Subcutaneous abdominal adipose tissue (tissue), 5 donors: ENCODE measurements at regions not wholly inside any gene's neighbourhood (a gene's known extent, or its start where the extent isn't known, plus 50 kb on each side); places are given as distances from the start of the nearest gene placed in this dataset.
"Not testable (repeated sequence)": the region's sequence is repeated elsewhere in the genome, so short reads cannot be mapped to it uniquely, and the experiment has no call there.

Experiments
- H3K27ac ChIP-seq: one replicate; pipeline ENCODE4 v1.7.0; 2013; ENCODE audit warnings: low read depth, mild to moderate bottlenecking, inconsistent platforms, low read length, moderate library complexity
- H3K27me3 ChIP-seq, 5 donors: one replicate each; pipeline ENCODE4 v1.7.0; 2013; ENCODE audit warnings: low read length in 5 of 5, inconsistent platforms in 1 of 5; ENCODE audit not compliant: control insufficient read depth in 5 of 5, insufficient read depth in 4 of 5
- H3K36me3 ChIP-seq, 5 donors: one replicate each; pipeline ENCODE4 v1.7.0; 2013; ENCODE audit warnings: low read length in 5 of 5; ENCODE audit not compliant: control insufficient read depth in 5 of 5, insufficient read depth in 5 of 5
- H3K4me1 ChIP-seq, 5 donors: one replicate each; pipeline ENCODE4 v1.7.0; 2013; ENCODE audit warnings: low read length in 5 of 5, mild to moderate bottlenecking in 3 of 5, moderate library complexity in 1 of 5; ENCODE audit not compliant: control insufficient read depth in 5 of 5, insufficient read depth in 5 of 5
- H3K4me3 ChIP-seq, 5 donors: one replicate each; pipeline ENCODE4 v1.7.0; 2013; ENCODE audit warnings: low read length in 5 of 5, low read depth in 1 of 5
- H3K9ac ChIP-seq, 5 donors: one replicate each; pipeline ENCODE4 v1.7.0; 2013; ENCODE audit warnings: low read length in 5 of 5, mild to moderate bottlenecking in 4 of 5, moderate library complexity in 3 of 5
- H3K9me3 ChIP-seq, 5 donors: one replicate each; pipeline ENCODE4 v1.7.0; 2013; ENCODE audit warnings: low read length in 5 of 5; ENCODE audit not compliant: control insufficient read depth in 5 of 5
- donor health status: healthy.
- donor health status: healthy.
- donor health status: healthy.
- donor health status: healthy.
- donor health status: healthy.

DNA sequence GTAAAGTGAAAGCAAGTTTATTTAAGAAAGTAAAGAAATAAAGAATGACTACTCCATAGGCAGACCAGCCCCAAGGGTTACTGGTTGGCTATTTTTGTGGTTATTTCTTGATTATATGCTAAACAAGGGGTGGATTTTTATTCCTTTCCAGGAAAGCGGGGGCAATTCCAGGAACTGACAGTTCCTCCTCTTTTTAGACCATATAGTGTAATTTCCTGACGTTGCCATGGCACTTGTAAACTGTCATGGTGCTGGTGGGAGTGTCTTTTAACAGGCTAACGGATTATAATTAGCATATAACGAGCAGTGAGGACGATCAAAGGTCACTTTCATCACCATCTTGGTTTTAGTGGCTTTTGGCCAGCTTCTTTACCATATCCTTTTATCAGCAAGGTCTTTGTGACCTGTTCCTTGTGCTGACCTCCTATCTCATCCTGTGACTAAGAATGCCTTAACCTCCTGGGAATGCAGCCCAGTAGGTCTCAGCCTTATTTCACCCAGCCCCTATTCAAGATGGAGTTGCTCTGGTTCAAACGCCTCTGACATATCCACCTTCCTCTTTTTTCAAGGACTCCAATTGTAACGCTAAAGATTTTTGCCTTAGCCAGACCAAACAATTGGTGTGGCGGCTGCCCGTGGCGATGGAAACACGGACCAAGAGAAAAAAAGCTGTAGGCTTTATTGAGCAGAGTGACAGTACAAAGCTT lies 103.8 kb downstream of the FAM72B start:
- not testable (repeated sequence) for H3K9me3 ChIP-seq, H3K4me3 ChIP-seq, H3K4me1 ChIP-seq, H3K9ac ChIP-seq, H3K27me3 ChIP-seq, H3K36me3 ChIP-seq, H3K27ac ChIP-seq

DNA sequence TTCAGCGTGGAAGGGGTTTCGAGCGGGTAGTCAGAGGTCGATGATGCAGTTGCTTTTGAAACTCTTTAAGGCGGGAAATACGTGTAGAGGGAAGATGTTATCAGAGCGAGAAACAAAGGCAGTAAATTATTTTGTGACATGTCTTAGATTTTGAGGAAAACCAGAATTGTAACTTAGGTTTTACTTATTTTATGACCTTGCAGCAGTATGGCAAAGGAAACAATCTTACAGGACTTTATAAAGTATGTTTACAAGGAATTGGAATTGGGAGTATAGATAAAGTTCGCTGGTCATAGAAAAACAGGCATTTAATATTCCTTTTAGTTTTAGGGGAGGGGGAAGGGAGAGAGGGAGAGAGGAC lies 103.3 kb downstream of the FAM72B start:
- H3K4me1 ChIP-seq, H3K9ac ChIP-seq, H3K9me3 ChIP-seq, H3K27me3 ChIP-seq, H3K27ac ChIP-seq, H3K36me3 ChIP-seq, H3K4me3 ChIP-seq: not testable (repeated sequence)

DNA sequence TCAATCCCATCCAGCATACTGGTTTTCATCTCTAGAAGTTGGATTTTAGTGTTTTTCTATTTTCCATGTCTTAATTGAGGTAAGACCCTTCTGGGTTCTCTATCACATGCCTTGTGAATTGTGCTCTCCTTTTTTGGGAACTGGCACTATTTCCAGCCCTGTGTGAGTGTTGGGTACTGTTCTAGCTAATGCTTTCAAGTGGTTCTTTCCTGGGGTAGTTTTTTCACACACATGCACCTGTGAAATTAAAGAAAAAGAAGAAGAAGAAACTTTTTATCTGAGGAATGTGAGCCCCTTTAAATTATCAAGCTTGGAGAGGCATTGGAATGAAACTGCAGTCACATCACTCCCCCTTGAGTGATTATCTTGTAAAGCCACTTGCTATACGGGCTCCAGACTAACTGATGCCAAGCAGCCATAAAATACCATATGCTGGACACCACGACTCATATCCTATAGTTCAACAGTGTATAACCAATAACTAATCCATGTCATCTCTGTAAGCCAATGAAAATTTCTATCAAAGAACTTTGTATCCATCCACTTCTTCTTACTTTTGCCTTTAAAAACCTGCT lies 102.4 kb downstream of the FAM72B start:
- not testable (repeated sequence) for H3K4me3 ChIP-seq, H3K27ac ChIP-seq, H3K27me3 ChIP-seq, H3K9me3 ChIP-seq, H3K36me3 ChIP-seq, H3K4me1 ChIP-seq, H3K9ac ChIP-seq

DNA sequence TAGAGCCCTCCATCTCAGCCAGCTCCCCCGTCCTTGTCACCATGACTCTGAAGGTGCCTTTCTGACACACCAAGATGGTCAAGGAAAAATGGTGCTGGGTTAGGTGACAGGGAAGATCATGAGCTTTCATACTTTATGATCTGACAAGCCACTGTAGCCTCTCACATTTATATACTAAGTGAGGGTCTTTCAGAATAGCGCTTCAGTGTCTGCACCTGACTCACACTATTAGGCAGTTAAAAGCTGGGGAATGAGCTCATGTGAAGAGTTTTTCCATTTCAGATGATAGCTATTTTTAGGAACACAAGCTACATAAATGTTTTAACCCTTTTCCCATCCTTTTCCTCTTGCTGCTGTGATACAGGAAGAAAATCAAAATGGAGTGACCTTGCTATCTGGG lies 101.1 kb downstream of the FAM72B start:
- H3K36me3 ChIP-seq, H3K27me3 ChIP-seq, H3K9ac ChIP-seq, H3K4me3 ChIP-seq, H3K27ac ChIP-seq, H3K4me1 ChIP-seq, H3K9me3 ChIP-seq: not testable (repeated sequence)

DNA sequence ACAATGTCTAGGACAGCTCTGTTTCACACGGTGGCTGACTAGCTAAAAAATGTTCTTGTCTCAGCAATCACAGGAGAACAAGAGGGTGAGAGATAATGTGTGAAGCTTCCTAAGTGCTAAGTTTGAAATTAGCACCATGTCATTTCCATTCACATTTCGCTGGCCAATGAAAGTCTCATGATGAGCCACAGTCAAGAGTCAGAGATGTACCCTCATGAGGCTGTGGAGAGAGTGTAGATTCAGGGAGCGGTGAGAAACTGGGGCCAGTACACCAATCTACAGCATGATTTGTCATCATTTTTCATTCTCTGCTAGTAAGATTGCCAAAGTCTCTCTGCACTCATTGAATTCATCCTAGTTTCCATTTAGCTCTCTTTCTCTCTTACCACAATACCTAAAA lies 97.9 kb downstream of the FAM72B start:
- H3K9me3 ChIP-seq, H3K4me1 ChIP-seq, H3K27me3 ChIP-seq, H3K9ac ChIP-seq, H3K27ac ChIP-seq, H3K4me3 ChIP-seq, H3K36me3 ChIP-seq: not testable (repeated sequence)

DNA sequence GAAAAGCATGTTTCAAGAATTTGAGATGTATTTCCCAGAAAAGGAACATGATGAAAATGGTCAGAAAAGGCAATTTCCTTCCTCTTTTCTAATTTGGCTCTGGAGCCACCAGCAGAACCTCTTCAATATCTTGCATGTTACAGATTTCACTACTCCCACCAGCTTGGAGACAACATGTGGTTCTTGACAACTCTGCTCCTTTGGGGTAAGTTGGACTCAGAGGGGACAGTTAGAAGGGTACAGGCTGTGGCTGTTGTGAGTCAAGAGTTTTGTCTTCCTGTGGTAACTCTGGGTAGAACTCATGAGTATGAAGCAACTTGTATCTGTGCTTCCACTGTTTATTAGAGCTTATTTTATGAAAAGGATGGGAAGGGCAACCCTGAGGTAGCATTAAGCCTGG lies 96.9 kb downstream of the FAM72B start:
- H3K9ac ChIP-seq, H3K4me3 ChIP-seq, H3K27me3 ChIP-seq, H3K9me3 ChIP-seq, H3K4me1 ChIP-seq, H3K36me3 ChIP-seq, H3K27ac ChIP-seq: not testable (repeated sequence)

DNA sequence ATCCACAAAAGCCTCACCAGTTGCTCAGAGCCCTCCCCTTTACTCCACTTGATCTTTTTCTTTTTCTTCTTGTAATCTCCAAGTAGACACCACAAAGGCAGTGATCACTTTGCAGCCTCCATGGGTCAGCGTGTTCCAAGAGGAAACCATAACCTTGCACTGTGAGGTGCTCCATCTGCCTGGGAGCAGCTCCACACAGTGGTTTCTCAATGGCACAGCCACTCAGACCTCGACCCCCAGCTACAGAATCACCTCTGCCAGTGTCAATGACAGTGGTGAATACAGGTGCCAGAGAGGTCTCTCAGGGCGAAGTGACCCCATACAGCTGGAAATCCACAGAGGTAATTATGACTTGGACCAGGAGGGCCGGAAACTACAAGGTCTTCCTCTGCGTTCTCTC lies 95.6 kb downstream of the FAM72B start:
- not testable (repeated sequence) for H3K27ac ChIP-seq, H3K9ac ChIP-seq, H3K4me1 ChIP-seq, H3K9me3 ChIP-seq, H3K27me3 ChIP-seq, H3K36me3 ChIP-seq, H3K4me3 ChIP-seq

DNA sequence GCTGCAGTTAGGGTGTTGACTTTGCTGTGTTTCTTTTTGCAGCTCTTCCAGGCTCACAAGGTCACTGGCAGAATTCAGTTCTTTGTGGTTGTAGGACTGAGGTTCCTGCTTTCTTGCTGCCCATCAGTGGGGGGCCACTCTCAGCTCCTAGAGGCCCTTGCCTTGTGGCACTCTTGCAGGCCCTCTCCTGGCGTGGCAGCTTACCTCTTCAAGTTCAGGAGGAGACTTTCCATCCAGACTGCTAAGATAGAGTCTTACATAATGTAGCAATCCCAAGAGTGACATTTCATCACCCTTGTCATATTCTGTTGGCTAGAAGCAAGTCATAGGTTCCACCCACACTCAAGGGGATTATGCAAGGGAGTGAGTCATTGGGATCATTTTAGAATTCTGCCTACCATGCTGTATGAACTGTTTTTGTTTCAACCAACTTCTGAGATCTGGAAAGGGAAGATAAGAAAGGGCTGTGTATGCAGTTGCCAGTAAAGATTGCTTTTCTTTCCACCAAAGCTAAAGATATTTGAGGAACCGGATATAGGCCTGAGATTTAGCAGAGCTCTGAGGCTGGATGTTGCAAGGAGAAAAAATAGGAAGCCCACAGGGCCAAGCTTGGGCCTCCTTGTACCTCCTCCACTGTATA lies 91.7 kb downstream of the FAM72B start:
- H3K27ac ChIP-seq, H3K36me3 ChIP-seq, H3K4me1 ChIP-seq, H3K4me3 ChIP-seq, H3K9me3 ChIP-seq, H3K9ac ChIP-seq, H3K27me3 ChIP-seq: not testable (repeated sequence)

DNA sequence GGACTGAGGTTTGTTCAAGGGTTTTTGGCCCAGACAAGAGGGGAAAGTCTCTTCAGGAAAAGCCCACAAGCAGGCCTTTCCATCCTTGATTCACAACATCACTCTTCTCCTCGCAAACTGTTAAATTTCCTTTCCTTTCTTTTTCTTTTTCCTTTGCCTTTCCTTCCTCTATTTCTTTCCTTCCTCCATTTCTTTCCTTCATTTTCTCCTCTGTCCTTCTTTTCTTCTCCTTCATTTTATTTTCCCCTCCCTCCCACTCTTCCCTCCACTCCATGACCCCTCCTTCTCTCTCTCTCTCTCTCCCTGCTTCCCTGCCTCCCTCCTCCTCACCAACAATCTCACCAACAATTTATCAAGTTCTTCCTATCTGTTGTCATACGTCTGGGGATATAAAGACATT lies 89.1 kb downstream of the FAM72B start:
- H3K36me3 ChIP-seq, H3K9ac ChIP-seq, H3K4me3 ChIP-seq, H3K9me3 ChIP-seq, H3K4me1 ChIP-seq, H3K27me3 ChIP-seq, H3K27ac ChIP-seq: not testable (repeated sequence)

DNA sequence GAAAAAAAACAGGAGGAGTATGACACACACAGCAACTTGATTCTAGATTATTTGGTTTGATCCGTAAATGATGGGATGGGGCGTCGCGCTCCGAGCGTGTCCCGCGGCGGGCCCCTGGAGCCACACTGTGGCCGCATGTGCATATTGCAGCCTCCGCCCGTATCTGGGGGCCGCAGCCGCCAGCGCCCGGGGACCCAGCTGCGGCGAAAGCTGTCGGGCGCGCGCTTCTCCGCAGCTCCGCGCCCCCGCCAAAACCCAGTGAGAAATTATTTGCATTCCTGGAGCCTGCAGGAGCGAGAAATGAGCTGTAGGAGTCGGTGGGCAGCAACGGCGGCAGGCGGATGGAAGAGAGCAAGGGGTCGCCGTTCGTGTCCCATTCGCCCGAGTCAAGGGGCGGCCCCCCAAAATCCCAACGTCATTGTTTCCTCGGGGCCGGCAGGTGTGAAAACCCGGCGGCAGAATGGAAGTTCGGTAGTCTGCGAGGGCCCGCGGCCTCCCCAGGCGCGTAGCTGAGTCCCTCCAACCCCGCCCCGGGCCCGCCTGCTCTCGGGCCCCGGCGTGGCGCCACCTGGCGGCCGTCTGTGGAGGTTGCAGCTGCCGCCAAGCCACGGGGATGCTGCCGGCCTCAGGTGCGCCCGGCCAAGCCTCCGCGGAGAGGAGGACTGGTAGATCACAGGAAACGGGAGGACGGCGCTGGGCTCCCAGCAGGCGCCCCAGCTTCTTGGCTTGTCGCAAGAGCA lies 86.8 kb downstream of the FAM72B start:
- H3K9ac ChIP-seq, H3K36me3 ChIP-seq, H3K27me3 ChIP-seq, H3K9me3 ChIP-seq, H3K4me1 ChIP-seq, H3K27ac ChIP-seq: not testable (repeated sequence)
- peak overlapping the region in 1 of 5 donors; percentile 37 for H3K4me3 ChIP-seq
